Mesothelial cell of epicardium (in vitro differentiated cells): ENCODE measurements at regions not wholly inside any gene's neighbourhood (a gene's known extent, or its start where the extent isn't known, plus 50 kb on each side); places are given as distances from the start of the nearest gene placed in this dataset.
"Not testable (repeated sequence)": the region's sequence is repeated elsewhere in the genome, so short reads cannot be mapped to it uniquely, and the experiment has no call there.

Source experiments
- DNase-seq, 2 experiments: peaks; one replicate each; pipeline ENCODE4 v3.0.0; 2021; ENCODE audit warnings: low spot score in 2 of 2; ENCODE audit not compliant: unreplicated experiment in 2 of 2
- H3K27ac Mint-ChIP-seq: 2 replicates; pipeline ENCODE4 v1.8.0; 2021; ENCODE audit warnings: mixed read lengths
- H3K27me3 Mint-ChIP-seq: 2 replicates; pipeline ENCODE4 v1.8.0; 2021; ENCODE audit warnings: low read depth, mixed read lengths
- H3K36me3 Mint-ChIP-seq: 2 replicates; pipeline ENCODE4 v1.8.0; 2021; ENCODE audit warnings: mixed read lengths
- H3K4me1 Mint-ChIP-seq: 2 replicates; pipeline ENCODE4 v1.8.0; 2021; ENCODE audit warnings: mixed read lengths
- H3K4me3 Mint-ChIP-seq: 2 replicates; pipeline ENCODE4 v1.8.0; 2021; ENCODE audit warnings: mild to moderate bottlenecking, moderate library complexity, mixed read lengths
- H3K9me3 Mint-ChIP-seq: 2 replicates; pipeline ENCODE4 v1.8.0; 2021; ENCODE audit warnings: mixed read lengths
- CTCF ChIP-seq: fragments of 200-600 bp; sonication (generic); IDR thresholded peaks from one replicate; pipeline ENCODE4 v1.5.0; 2021; ENCODE audit warnings: antibody characterized with exemption; ENCODE audit not compliant: unreplicated experiment

GRCh38 chr10:28988980-28989379 is 299.9 kb upstream of the LYZL1 start:
- Mint-ChIP-seq H3K4me3 (no peak overlapping the region), H3K27me3 (no peaks in the 10 kb centered on the region), H3K27ac (no peak overlapping the region), H3K9me3 (no peaks in the 10 kb centered on the region), H3K36me3 (peaks cover under 1% of the 10 kb centered on the region), H3K4me1 (peaks cover 24% of the 10 kb centered on the region)
- no peak for DNase-seq
- no peak for TF ChIP-seq CTCF

GRCh38 chr10:28991333-28992270 is 297.3 kb upstream of the LYZL1 start:
- Mint-ChIP-seq H3K9me3 (peaks cover 7% of the 10 kb centered on the region), H3K36me3 (peaks cover 8% of the 10 kb centered on the region), H3K4me3 (no peak overlapping the region), H3K4me1 (peaks cover 30% of the 10 kb centered on the region), H3K27me3 (no peaks in the 10 kb centered on the region), H3K27ac (peak overlapping the region; percentile 71)
- no peak for DNase-seq
- peak; percentile 49 for TF ChIP-seq CTCF

GRCh38 chr10:28993056-28993455 is 295.8 kb upstream of the LYZL1 start:
- DNase-seq: no peak
- H3K27me3 Mint-ChIP-seq: no peaks in the 10 kb centered on the region
- peaks cover 7% of the 10 kb centered on the region for H3K9me3 Mint-ChIP-seq
- H3K27ac Mint-ChIP-seq: no peak overlapping the region
- H3K4me1 Mint-ChIP-seq: peaks cover 32% of the 10 kb centered on the region
- TF ChIP-seq CTCF: no peak
- no peak overlapping the region for H3K4me3 Mint-ChIP-seq
- H3K36me3 Mint-ChIP-seq: peaks cover 8% of the 10 kb centered on the region

- H3K4me3 Mint-ChIP-seq: no peak overlapping the region
- no peak for DNase-seq
- peaks cover 7% of the 10 kb centered on the region for H3K9me3 Mint-ChIP-seq
- peaks cover 8% of the 10 kb centered on the region for H3K36me3 Mint-ChIP-seq
- H3K4me1 Mint-ChIP-seq: peaks cover 40% of the 10 kb centered on the region
- H3K27me3 Mint-ChIP-seq: no peaks in the 10 kb centered on the region
- TF ChIP-seq CTCF: no peak
- peak overlapping the region; percentile 88 for H3K27ac Mint-ChIP-seq
Observed at GRCh38 chr10:28993861-28994260, 295.0 kb upstream of the LYZL1 start.

GRCh38 chr10:28994802-28995201 is 294.1 kb upstream of the LYZL1 start:
- not testable (repeated sequence) for H3K27ac Mint-ChIP-seq, DNase-seq, H3K4me3 Mint-ChIP-seq, H3K36me3 Mint-ChIP-seq, H3K9me3 Mint-ChIP-seq, H3K27me3 Mint-ChIP-seq
- peaks cover 50% of the 10 kb centered on the region for H3K4me1 Mint-ChIP-seq

GRCh38 chr10:28995497-28995896 is 293.4 kb upstream of the LYZL1 start:
- no peak for DNase-seq
- peaks cover 8% of the 10 kb centered on the region for H3K36me3 Mint-ChIP-seq
- TF ChIP-seq CTCF: no peak
- H3K27ac Mint-ChIP-seq: peak overlapping the region; percentile 87
- peaks cover 7% of the 10 kb centered on the region for H3K9me3 Mint-ChIP-seq
- no peak overlapping the region for H3K4me3 Mint-ChIP-seq
- H3K4me1 Mint-ChIP-seq: peaks cover 54% of the 10 kb centered on the region
- H3K27me3 Mint-ChIP-seq: no peaks in the 10 kb centered on the region
